A549 (cell line): ENCODE measurements at regions not wholly inside any gene's neighbourhood (a gene's known extent, or its start where the extent isn't known, plus 50 kb on each side); places are given as distances from the start of the nearest gene placed in this dataset.

Experiments used
- ATAC-seq, 2 experiments: fragments of 200-7000 bp in 1 of 2; fragments of >200 bp in 1 of 2; cut with Nextera tagmentation in 1 of 2; cut with Tn5 transposase in 1 of 2; 3 replicates each; pipeline versions ENCODE4 v1.8.0 to v1.9.1; 2018 to 2020; ENCODE audit warnings: mild to moderate bottlenecking in 1 of 2, moderate library complexity in 1 of 2
- CTCF ChIA-PET: fragments of 300-600 bp; sonication (Branson Sonifier 250); formaldehyde crosslinking; extraction: SDS; loops from one replicate; lab custom pipeline; 2021; ENCODE audit warnings: antibody characterized with exemption, inconsistent platforms; lab: Yijun Ruan, JAX
- POLR2A ChIA-PET: fragments of 350-600 bp; formaldehyde crosslinking; extraction: SDS; loops from one replicate; lab custom pipeline; 2021; ENCODE audit warnings: antibody characterized with exemption, inconsistent platforms; lab: Yijun Ruan, JAX
- DNase-seq, 2 experiments: peaks; one replicate each; pipeline versions ENCODE4 v3.0.0 to v3.0.0-alpha.2; 2011 to 2016; ENCODE audit warnings: low read depth in 1 of 2, low spot score in 1 of 2
- FAIRE-seq: peaks from 2 replicates; lab custom pipeline; 2011; peaks lifted over from hg19 to GRCh38; lab: Jason Lieb, UNC
- H3K27ac ChIP-seq, 2 experiments: fragments of >200 bp; sonication (Bioruptor Twin); formaldehyde crosslinking; 3 replicates each; pipeline ENCODE4 v1.5.1; 2016 to 2017
- H3K4me1 ChIP-seq: fragments of >200 bp; sonication (Bioruptor Twin); formaldehyde crosslinking; 3 replicates; pipeline ENCODE4 v1.6.1; 2016
- H3K4me2 ChIP-seq: fragments of >200 bp; sonication (Bioruptor Twin); formaldehyde crosslinking; 3 replicates; pipeline ENCODE4 v1.6.1; 2016
- H3K4me3 ChIP-seq: fragments of >200 bp; sonication (Bioruptor Twin); formaldehyde crosslinking; 3 replicates; pipeline ENCODE4 v1.5.1; 2016
- H3K9me3 ChIP-seq: fragments of >200 bp; sonication (Bioruptor Twin); formaldehyde crosslinking; 3 replicates; pipeline ENCODE4 v1.6.1; 2016
- BHLHE40 ChIP-seq: IDR thresholded peaks from 2 replicates; pipeline ENCODE4 v1.6.1; 2012; ENCODE audit warnings: low read depth, low read length, inconsistent platforms
- CBX2 ChIP-seq: fragments of 200-600 bp; sonication (generic); IDR thresholded peaks from 2 replicates; pipeline ENCODE4 v1.6.1; 2016; ENCODE audit warnings: low read depth, mild to moderate bottlenecking, borderline replicate concordance
- EP300 ChIP-seq, 2 experiments: fragments of >200 bp; sonication (Bioruptor Twin); formaldehyde crosslinking; IDR thresholded peaks; 2 replicates in 1 of 2; 3 replicates in 1 of 2; pipeline ENCODE4 v1.6.1; 2016 to 2017
- ESRRA ChIP-seq: fragments of 150-350 bp; IDR thresholded peaks from 2 replicates; pipeline ENCODE4 v1.6.1; 2014; ENCODE audit warnings: mild to moderate bottlenecking, low read length, borderline replicate concordance
- FOXS1 ChIP-seq: fragments of 250-450 bp; sonication (Bioruptor Pico); IDR thresholded peaks from 2 replicates; pipeline ENCODE4 v1.5.0; 2020; ENCODE audit warnings: mild to moderate bottlenecking, moderate library complexity
- HEYL ChIP-seq: fragments of 250-450 bp; sonication (Bioruptor Pico); IDR thresholded peaks from 2 replicates; pipeline ENCODE4 v1.8.0; 2021; ENCODE audit warnings: mild to moderate bottlenecking, moderate library complexity
- HOXB5 ChIP-seq: fragments of 250-450 bp; sonication (Bioruptor Pico); IDR thresholded peaks from 2 replicates; pipeline ENCODE4 v1.5.0; 2020; ENCODE audit warnings: mild to moderate bottlenecking, moderate library complexity
- JUNB ChIP-seq: fragments of >200 bp; sonication (Bioruptor Twin); formaldehyde crosslinking; IDR thresholded peaks from 2 replicates; pipeline ENCODE4 v1.6.1; 2016
- RARB ChIP-seq: fragments of 250-450 bp; sonication (Bioruptor Pico); IDR thresholded peaks from 2 replicates; pipeline ENCODE4 v1.8.0; 2021; ENCODE audit warnings: mild to moderate bottlenecking, moderate library complexity
- RNF2 ChIP-seq: fragments of 200-600 bp; sonication (generic); IDR thresholded peaks from 2 replicates; pipeline ENCODE4 v1.6.1; 2016; ENCODE audit warnings: low read depth, mild to moderate bottlenecking, antibody characterized with exemption, moderate library complexity, borderline replicate concordance
- TP53 ChIP-seq: fragments of 250-450 bp; sonication (Bioruptor Pico); IDR thresholded peaks from 2 replicates; pipeline ENCODE4 v1.5.0; 2021; ENCODE audit warnings: mild to moderate bottlenecking, moderate library complexity
- ZC3H11A ChIP-seq: fragments of 450-650 bp; IDR thresholded peaks from 2 replicates; pipeline ENCODE4 v1.6.1; 2014; ENCODE audit warnings: antibody characterized with exemption, mild to moderate bottlenecking
- WGBS: methylation state at CpG from one replicate; pipeline ENCODE4 v1.1.6; 2017; ENCODE audit errors: missing lambda C conversion rate; 5-methylcytosine and 5-hydroxymethylcytosine counted together
- TF ChIP-seq, protein P1 (sequence below): IDR thresholded peaks from 2 replicates; pipeline ENCODE4 v1.6.1; 2012
- TF ChIP-seq, protein P2 (sequence below): fragments of 250-450 bp; sonication (Bioruptor Pico); IDR thresholded peaks from 2 replicates; pipeline ENCODE4 v1.5.0; 2021; ENCODE audit warnings: mild to moderate bottlenecking, moderate library complexity, borderline replicate concordance

DNA sequence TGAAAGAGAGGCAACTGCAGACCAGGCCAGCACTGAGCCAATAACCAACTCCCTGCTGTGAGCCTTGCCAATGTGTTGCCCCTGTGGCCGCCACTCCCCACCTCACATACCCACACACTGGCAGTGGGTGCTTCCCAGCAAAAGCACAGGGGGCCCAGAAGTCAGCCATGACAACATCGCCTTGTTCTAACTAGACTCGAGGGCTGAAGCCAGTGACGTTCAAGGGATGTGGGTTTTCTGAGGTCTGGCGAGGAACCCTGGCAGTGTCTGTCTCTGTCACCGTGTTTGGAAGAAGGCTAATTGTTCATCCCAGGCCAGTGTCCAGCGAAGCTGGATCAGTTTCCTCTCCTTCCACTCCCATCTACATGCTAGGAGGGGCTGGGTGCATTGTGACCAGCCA lies 311.8 kb upstream of the AMIGO2 start:
- DNase-seq (no peak), FAIRE-seq (no peak), ATAC-seq (no peak)
- Histone ChIP-seq H3K9me3 (peaks cover 10% of the 10 kb centered on the region), H3K4me2 (no peak overlapping the region), H3K4me3 (no peak overlapping the region), H3K4me1 (peaks cover 28% of the 10 kb centered on the region), H3K27ac (peak overlapping the region; percentile 73 to 86; a peak in 5 of 6 replicates)
- WGBS: 96% methylated on average over 7 of the region's 7 CpGs
- POLR2A ChIA-PET: no interaction called here
- CTCF ChIA-PET: interaction anchor here (1.2 kb wide), 1 partner anchor 359 kb away, joined by 5 read pairs; no protein-coding TSS in a partner anchor
- TF ChIP-seq CBX2 (no peak), BHLHE40 (no peak), HOXB5 (CRISPR knock-in tag) (no peak), JUNB (no peak)

- peaks cover 7% of the 10 kb centered on the region; the same call in 1 of the 3 replicates for H3K9me3 ChIP-seq
- 96% methylated on average over 6 of the region's 7 CpGs for WGBS
- ChIA-PET CTCF (interaction anchor here (1.1 to 1.8 kb wide), 2 partner anchors 9 to 263 kb away, joined by 3 to 4 read pairs; no protein-coding TSS in a partner anchor), POLR2A (no interaction called here)
- no peak overlapping the region for H3K4me3 ChIP-seq
- peaks cover 30% of the 10 kb centered on the region for H3K4me1 ChIP-seq
- FAIRE-seq (no peak), DNase-seq (no peak), ATAC-seq (no peak)
- H3K27ac ChIP-seq: peak overlapping the region in 1 of 2 experiments; percentile 57; a peak in 3 of 6 replicates
- H3K4me2 ChIP-seq: no peak overlapping the region
- no peak for TF ChIP-seq FOXS1 (CRISPR knock-in tag)
- TF ChIP-seq, protein P1, sequence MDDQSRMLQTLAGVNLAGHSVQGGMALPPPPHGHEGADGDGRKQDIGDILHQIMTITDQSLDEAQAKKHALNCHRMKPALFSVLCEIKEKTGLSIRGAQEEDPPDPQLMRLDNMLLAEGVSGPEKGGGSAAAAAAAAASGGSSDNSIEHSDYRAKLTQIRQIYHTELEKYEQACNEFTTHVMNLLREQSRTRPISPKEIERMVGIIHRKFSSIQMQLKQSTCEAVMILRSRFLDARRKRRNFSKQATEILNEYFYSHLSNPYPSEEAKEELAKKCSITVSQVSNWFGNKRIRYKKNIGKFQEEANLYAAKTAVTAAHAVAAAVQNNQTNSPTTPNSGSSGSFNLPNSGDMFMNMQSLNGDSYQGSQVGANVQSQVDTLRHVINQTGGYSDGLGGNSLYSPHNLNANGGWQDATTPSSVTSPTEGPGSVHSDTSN: no peak
- no peak for TF ChIP-seq ZC3H11A
- no peak for TF ChIP-seq RNF2
- TF ChIP-seq RARB (CRISPR knock-in tag): no peak
- no peak for TF ChIP-seq HEYL (CRISPR knock-in tag)
Measured at GRCh38 chr12:47388712-47389111, 309.0 kb upstream of the AMIGO2 start.

GRCh38 chr12:47387994-47388393 lies 308.2 kb upstream of the AMIGO2 start:
- POLR2A ChIA-PET: no interaction called here
- peaks cover 28% of the 10 kb centered on the region for H3K4me1 ChIP-seq
- H3K4me2 ChIP-seq: no peak overlapping the region
- H3K4me3 ChIP-seq: no peak overlapping the region
- FAIRE-seq (no peak), DNase-seq (no peak), ATAC-seq (no peak)
- peak overlapping the region in 1 of 2 experiments; percentile 58; a peak in 3 of 6 replicates for H3K27ac ChIP-seq
- H3K9me3 ChIP-seq: peaks cover 7% of the 10 kb centered on the region; the same call in 1 of the 3 replicates
- 96% methylated on average over 1 of the region's 1 CpG for WGBS
- TF ChIP-seq TP53 (CRISPR knock-in tag) (no peak), BHLHE40 (no peak)
- CTCF ChIA-PET: interaction anchor here (1.1 to 1.8 kb wide), 2 partner anchors 10 to 264 kb away, joined by 3 to 4 read pairs; no protein-coding TSS in a partner anchor

DNA sequence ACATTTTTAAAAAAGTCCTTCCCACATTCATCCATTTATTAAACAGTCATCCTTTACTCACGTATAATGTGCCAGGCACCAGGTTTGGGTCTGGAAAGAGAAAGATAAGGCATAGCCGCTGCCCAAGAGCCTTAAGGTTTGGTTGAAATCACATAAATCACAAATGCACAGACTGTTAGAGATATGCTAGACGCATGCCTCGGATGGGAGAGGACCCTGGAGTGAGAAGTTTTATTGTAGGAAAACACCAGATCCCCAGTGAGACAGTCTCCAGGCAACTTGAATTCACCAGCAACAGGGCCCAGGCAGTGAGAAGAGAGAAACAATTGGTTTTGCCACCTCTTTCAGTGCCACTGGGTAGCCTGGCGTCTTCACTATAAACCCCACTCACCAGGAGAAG lies 305.9 kb upstream of the AMIGO2 start:
- CTCF ChIA-PET: no interaction called here
- WGBS: 93% methylated on average over 5 of the region's 5 CpGs
- FAIRE-seq: no peak

More for the DNA sequence above, 305.9 kb upstream of the AMIGO2 start:
- POLR2A ChIA-PET: no interaction called here
- TF ChIP-seq EP300 (IDR thresholded peaks at IDR 0.05) (no peak), CBX2 (no peak), TP53 (CRISPR knock-in tag) (no peak), FOXS1 (CRISPR knock-in tag) (no peak), ESRRA (no peak)
- TF ChIP-seq, protein P2, sequence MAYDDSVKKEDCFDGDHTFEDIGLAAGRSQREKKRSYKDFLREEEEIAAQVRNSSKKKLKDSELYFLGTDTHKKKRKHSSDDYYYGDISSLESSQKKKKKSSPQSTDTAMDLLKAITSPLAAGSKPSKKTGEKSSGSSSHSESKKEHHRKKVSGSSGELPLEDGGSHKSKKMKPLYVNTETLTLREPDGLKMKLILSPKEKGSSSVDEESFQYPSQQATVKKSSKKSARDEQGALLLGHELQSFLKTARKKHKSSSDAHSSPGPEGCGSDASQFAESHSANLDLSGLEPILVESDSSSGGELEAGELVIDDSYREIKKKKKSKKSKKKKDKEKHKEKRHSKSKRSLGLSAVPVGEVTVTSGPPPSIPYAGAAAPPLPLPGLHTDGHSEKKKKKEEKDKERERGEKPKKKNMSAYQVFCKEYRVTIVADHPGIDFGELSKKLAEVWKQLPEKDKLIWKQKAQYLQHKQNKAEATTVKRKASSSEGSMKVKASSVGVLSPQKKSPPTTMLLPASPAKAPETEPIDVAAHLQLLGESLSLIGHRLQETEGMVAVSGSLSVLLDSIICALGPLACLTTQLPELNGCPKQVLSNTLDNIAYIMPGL: no peak
- Histone ChIP-seq H3K27ac (peak overlapping the region; percentile 60 to 83), H3K4me2 (no peak overlapping the region), H3K4me1 (peaks cover 26% of the 10 kb centered on the region), H3K9me3 (peaks cover 5% of the 10 kb centered on the region; the same call in 1 of the 3 replicates), H3K4me3 (no peak overlapping the region)
- DNase-seq (no peak), ATAC-seq (no peak)
